HG03575 (cell line): ENCODE measurements at regions not wholly inside any gene's neighbourhood (a gene's known extent, or its start where the extent isn't known, plus 50 kb on each side); places are given as distances from the start of the nearest gene placed in this dataset.

ENCODE experiments used
- ATAC-seq: cut with Tn5 transposase; IDR thresholded peaks from one replicate; pipeline ENCODE4 v1.9.1; 2021; ENCODE audit not compliant: unreplicated experiment, insufficient number of reproducible peaks, low FRiP score; ENCODE audit errors: extremely low read depth

- ATAC-seq = no peak
These were observed 449.9 kb downstream of the OTOL1 start for GRCh38 chr3:161946443-161946960.

DNA sequence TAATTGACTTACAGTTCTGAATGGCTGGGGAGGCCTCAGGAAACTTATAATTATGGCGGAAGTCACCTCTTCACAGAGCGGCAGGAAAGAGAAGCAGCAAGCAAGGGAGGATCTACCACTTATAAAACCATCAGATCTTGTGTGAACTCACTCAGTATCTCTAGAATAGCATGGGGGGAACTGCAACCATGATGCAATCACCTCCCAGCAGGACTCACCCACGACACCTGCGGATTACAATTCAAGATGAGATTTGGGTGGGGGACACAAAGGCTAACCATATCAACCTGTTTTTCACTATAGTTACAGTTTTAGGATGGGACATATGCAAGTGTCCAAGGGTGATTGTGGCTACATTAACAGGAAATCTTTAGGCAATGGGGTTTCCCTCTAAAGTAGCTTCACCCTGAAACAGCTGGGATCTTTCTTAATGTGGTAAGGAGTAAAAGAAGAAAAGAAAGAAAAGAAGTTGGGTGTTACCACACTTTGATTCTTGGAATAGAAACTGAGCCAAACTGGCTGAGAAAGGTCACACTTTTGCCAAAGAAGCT lies 453.8 kb downstream of the OTOL1 start:
- no peak for ATAC-seq

GRCh38 chr3:161957467-161957866 lies 460.9 kb downstream of the OTOL1 start:
- no peak for ATAC-seq

- ATAC-seq = no peak
These were observed 468.2 kb downstream of the OTOL1 start for GRCh38 chr3:161964857-161965256.

DNA sequence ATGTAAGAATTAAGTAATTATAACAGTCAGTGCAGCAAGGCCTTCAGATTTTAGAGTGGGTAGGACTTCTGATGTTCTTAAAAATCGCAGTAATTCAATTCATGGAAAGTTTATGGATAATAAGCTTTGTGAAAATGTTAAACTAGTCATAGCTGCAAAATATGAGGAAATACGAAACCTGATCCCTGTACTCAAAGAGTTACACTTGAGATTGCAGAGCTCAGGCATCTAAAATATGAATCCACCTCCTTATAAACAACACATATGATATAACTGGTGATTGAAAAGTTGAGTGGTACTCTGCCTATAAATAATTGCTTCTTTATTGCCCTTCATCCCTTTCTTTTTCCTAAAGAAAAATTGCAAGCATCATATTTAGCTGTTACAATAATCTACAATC lies 473.3 kb downstream of the OTOL1 start:
- ATAC-seq = no peak

GRCh38 chr3:161975201-161975600 lies 478.6 kb downstream of the OTOL1 start:
- ATAC-seq = no peak

- no peak for ATAC-seq
These were observed 480.5 kb downstream of the OTOL1 start for GRCh38 chr3:161977063-161977462.

GRCh38 chr3:161977850-161978249 lies 481.2 kb downstream of the OTOL1 start:
- no peak for ATAC-seq

DNA sequence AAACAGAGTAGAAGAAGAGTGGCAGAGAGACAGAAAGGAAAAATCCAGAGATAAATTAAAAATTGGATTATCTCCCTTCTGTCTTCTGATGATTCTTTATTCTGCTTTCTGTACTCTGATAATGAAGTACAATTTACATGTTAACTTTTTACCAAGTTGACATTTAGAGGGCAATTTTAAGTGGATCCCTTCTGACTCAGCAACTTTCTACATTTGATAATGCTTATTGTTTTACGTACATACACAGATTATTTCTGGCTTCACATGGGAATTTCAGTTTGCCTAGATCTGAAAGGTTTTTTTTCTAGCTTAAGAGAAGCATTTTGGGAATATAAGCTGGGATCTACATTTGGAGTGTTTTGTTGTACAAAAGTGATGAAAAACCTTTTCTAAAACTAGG lies 491.3 kb downstream of the OTOL1 start:
- ATAC-seq = no peak

DNA sequence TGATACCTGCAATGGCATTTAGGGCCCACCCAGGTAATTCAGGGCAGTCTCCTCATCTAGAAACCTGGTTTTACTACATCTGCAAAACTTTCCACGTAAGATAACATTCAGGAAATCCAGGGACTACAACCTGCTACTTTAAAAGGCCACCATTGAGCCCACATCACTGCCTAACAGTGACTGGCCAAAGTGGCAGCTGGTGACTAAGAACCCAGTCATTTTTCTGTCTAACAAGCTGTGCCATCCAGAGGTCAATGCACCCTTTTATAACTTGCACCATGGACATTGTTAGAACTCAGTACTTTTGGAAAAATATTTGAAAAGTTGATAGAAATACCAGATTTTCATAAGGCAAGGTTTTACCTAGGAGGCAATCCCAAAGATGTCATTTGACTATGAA lies 492.4 kb downstream of the OTOL1 start:
- ATAC-seq = no peak

DNA sequence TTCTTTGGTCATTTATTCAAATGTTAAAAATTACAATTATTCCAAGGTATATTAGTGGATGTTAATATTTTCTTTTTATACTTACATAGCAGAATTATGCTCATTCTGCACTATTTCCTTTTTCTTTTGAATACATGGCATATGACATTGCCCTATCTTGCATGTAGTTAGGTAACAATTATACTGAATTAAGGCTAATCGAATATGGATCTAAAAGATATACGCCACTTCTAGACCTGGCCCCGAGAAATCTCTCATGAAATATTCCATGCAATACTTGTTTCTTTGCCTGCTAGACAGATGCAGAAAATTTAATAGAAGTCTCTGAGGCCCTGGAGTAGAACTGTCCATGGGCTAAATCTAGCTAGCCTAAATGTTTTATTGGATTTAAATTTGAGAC lies 493.4 kb downstream of the OTOL1 start:
- ATAC-seq = no peak

GRCh38 chr3:161991901-161992540 lies 495.4 kb downstream of the OTOL1 start:
- ATAC-seq = no peak

DNA sequence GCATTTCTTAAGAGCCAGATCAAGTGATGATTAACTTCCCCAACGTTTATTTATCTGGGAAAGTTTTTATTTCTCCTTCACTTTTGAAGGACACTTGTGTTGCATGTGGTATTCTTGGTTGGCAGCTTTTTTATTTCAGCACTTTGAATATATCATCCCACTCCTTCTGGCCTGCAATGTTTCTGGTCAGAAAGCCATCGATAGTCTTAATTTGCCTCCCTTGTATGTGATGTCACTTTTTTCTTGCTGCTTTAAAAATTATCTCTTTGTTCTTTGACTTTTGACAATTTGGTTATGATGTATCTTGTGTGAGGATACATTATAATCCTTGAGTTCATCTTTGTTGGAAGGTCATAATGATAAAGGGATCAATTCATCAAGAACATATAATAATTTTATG lies 503.2 kb downstream of the OTOL1 start:
- ATAC-seq = no peak

- ATAC-seq = no peak
These were observed 511.1 kb downstream of the OTOL1 start for GRCh38 chr3:162007722-162008121.

DNA sequence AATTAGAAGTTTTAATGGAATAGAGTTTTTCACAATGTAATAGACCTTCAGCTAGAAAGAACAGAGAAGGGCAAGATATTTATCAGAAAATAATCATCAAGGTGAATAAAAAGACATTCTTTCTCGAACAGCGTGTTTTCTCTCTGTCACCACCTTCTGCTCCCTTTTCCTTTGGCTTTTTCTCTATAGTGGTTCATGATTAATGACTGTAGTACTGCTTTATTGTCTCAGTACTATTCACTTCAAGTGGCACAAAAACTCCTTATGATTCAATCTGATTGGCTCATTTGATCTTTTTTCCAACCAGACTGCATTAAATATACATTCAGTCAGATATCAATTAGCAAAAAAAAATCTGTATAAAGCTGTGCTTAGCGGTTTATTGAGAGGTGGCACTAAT lies 516.0 kb downstream of the OTOL1 start:
- no peak for ATAC-seq

- no peak for ATAC-seq
These were observed 517.7 kb downstream of the OTOL1 start for GRCh38 chr3:162014284-162014683.

DNA sequence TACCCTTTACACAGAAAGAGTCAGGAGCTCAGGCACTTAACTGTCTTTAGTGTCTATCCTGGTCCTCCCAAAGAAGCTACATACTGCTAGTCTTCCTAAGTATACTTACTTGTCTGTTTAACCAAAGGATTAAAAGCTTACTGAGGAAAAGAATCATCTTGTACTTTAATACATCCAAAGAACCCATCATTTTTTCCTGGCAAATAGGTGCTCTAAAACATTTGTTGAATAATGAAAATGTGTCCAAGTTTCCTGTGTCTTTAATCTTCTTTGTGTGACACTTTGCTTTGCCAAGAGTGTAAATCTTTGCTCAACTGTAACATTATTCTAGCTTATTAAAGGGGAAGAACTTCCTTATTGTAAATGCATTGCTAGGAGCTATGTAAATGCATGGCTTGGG lies 519.2 kb downstream of the OTOL1 start:
- ATAC-seq = no peak

GRCh38 chr3:162019817-162020216 lies 523.2 kb downstream of the OTOL1 start:
- ATAC-seq = no peak

DNA sequence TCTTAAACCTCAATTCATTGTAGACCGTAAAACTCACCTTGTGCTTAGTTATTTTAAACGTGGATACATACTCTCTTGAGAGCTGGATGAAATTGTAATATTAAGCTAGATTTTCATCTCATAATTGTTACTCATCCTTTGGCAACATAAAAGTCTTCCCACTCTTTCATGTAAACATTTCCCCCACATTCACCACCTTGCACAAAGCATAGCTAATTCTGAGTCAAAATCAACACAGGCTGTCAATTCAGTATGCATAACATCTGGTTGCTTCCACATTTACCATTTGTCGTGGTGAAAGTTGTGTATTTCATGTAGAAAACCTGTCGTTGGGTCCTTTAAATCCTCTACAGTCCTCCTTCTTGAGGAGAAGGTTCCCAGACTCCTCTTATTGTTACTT lies 524.6 kb downstream of the OTOL1 start:
- no peak for ATAC-seq

DNA sequence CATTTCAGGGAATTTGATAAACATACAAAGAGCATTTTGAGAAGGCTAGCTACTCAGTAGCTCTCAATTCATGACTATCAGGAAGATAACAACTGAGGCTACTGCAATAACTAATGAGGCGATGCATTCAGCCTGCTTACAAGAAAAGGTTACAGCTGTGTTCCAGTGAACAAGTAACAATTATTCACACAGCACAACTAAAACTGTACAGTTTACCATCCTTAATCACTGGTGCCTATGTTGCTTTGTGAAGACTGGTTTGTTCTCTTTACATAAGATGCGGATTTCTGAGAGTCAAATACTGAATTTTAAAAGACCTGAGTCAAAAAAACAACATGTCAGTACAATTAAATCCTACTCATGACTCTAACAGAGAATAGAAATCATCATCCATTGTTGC lies 526.3 kb downstream of the OTOL1 start:
- ATAC-seq = no peak

GRCh38 chr3:162029736-162030135 lies 533.1 kb downstream of the OTOL1 start:
- no peak for ATAC-seq
